ENCODE measurements at regions not wholly inside any gene's neighbourhood (a gene's known extent, or its start where the extent isn't known, plus 50 kb on each side); places are given as distances from the start of the nearest gene placed in this dataset.

DNA sequence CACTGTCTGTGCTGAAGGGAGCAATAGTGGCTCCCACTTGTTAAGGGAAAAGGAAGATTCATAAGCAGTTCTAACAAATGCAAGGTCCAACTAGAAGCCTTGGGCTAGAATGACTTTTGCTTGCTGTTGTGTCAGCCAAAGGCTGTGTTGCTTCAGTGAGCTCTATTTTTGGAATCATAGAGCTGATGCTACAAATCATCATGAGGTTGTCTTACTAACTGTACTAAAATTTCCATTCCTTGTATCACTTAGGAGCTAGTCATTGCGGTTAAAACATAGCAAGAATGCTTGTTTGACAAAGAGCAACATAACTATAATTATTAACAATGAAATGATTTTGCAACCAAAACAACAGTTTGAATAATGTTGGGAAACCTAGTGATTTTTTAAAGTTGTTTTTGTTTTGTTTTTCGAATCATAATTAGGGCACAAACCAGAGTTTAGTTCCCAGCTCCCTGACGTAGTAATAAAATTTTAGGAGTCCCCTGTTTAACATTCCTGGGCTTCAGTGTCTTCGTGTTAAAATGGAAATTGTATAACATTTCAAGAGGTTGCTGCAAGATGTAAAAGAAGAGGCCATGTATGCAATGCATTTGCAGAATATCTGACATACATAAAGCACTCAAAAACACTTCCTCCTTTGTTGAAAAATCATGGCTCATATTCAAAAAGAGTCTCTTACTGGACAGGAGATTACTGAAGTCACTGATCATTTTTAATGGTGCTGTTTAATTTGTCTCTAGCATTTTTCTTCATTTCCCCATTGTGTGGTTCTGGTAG is 183.4 kb downstream of the MACC1 start:
- intact Hi-C loops (cut with DNase I), result no loop called here
- peak overlapping the region; percentile 28 for H3K27ac ChIP-seq

DNA sequence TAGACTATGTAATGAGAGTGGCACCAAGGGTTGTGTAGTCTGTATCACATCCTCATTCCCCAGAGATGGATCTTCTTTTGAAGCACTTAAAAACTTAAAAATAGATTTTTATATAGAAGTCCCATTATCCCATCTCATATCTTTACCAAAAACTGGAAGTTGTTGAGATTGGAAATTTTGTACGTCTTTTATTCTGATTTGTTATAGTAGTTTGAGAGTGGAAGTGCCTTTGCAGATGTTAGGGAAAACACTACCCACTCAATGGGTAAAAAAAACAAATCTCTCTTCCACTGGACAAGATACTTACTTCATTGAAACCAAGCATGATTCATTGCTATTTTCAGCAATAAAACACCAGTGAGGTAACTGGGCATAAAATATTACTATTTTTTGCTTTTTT is 184.4 kb downstream of the MACC1 start:
- DNase-seq (ENCODE audit: extremely low spot score in 2 of 2), result no peak
- TF ChIP-seq POLR2AphosphoS5 (IDR thresholded peaks at IDR 0.05; ENCODE audit: insufficient read depth in 1 of 2, low read depth in 1 of 2), result no peak
- TF ChIP-seq, protein P1, sequence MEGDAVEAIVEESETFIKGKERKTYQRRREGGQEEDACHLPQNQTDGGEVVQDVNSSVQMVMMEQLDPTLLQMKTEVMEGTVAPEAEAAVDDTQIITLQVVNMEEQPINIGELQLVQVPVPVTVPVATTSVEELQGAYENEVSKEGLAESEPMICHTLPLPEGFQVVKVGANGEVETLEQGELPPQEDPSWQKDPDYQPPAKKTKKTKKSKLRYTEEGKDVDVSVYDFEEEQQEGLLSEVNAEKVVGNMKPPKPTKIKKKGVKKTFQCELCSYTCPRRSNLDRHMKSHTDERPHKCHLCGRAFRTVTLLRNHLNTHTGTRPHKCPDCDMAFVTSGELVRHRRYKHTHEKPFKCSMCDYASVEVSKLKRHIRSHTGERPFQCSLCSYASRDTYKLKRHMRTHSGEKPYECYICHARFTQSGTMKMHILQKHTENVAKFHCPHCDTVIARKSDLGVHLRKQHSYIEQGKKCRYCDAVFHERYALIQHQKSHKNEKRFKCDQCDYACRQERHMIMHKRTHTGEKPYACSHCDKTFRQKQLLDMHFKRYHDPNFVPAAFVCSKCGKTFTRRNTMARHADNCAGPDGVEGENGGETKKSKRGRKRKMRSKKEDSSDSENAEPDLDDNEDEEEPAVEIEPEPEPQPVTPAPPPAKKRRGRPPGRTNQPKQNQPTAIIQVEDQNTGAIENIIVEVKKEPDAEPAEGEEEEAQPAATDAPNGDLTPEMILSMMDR (IDR thresholded peaks at IDR 0.05), result no peak
- TF ChIP-seq POLR2A (IDR thresholded peaks at IDR 0.05), result no peak
- Histone ChIP-seq H3K4me3 (no peak overlapping the region), H3K9me3 (no peaks in the 10 kb centered on the region), H3K4me1 (no peaks in the 10 kb centered on the region), H3K27ac (no peak overlapping the region), H3K36me3 (no peaks in the 10 kb centered on the region), H3K27me3 (no peaks in the 10 kb centered on the region)
- intact Hi-C loops (cut with DNase I), result no loop called here

More for the DNA sequence above, 183.4 kb downstream of the MACC1 start:
- no peaks in the 10 kb centered on the region for H3K4me1 ChIP-seq
- H3K9me3 ChIP-seq, result no peaks in the 10 kb centered on the region
- no peak overlapping the region for H3K4me3 ChIP-seq
- TF ChIP-seq POLR2A (IDR thresholded peaks at IDR 0.05) (no peak), POLR2AphosphoS5 (IDR thresholded peaks at IDR 0.05; ENCODE audit: insufficient read depth in 1 of 2, low read depth in 1 of 2) (no peak)
- TF ChIP-seq, protein P1 (IDR thresholded peaks at IDR 0.05), result no peak
- DNase-seq (ENCODE audit: extremely low spot score in 2 of 2), result no peak
- no peaks in the 10 kb centered on the region for H3K36me3 ChIP-seq
- no peaks in the 10 kb centered on the region for H3K27me3 ChIP-seq

DNA sequence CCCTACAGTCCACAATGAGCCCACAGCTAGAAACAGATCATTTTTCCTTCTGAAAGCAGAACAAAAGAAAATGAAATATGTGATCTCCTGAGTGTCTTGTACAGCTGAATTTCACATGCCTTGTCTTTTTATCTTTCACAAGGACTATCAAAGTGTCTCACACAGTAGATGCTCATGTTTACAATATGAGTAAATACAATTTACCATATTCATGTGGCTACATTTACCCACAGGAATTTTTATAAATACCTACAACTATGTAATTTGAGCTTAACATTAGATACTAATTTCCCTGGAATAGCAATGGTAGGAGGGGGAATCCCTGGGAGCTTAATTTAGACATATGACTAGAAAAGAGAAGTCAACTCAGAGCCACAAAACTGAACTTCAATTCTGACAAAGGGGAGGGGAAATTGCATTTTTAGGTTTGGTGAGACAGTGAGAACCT is 186.2 kb downstream of the MACC1 start:
- Histone ChIP-seq H3K36me3 (no peaks in the 10 kb centered on the region), H3K9me3 (no peaks in the 10 kb centered on the region), H3K27ac (no peak overlapping the region), H3K4me1 (no peaks in the 10 kb centered on the region), H3K4me3 (no peak overlapping the region), H3K27me3 (no peaks in the 10 kb centered on the region)
- TF ChIP-seq, protein P1 (IDR thresholded peaks at IDR 0.05), result no peak
- no peak for TF ChIP-seq POLR2AphosphoS5 (IDR thresholded peaks at IDR 0.05; ENCODE audit: insufficient read depth in 1 of 2, low read depth in 1 of 2)
- intact Hi-C loops (cut with DNase I), result no loop called here
- DNase-seq (ENCODE audit: extremely low spot score in 2 of 2), result no peak

DNA sequence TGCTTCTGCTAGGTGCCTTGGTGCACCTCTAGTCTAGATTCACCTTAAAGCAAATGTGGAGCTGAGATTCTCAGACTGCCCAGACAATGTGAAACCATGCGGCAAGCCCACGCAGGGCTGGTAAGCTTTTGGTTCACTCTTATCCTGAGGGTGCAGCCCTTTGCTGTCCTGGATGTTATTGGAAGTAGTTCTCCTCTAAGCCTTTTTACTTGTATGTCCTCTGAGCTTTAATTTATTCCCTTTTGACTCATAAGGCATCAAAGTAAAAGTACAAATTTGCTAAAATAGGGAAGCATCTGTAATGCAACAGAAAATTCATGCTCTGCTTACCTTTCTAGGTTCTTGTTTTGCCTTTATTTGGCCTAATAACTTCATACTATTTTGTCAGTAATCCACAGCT is 186.8 kb downstream of the MACC1 start:
- H3K27ac ChIP-seq, result no peak overlapping the region
- DNase-seq (ENCODE audit: extremely low spot score in 2 of 2), result no peak
- intact Hi-C loops (cut with DNase I), result no loop called here
- no peaks in the 10 kb centered on the region for H3K4me1 ChIP-seq
- no peaks in the 10 kb centered on the region for H3K9me3 ChIP-seq
- H3K36me3 ChIP-seq, result no peaks in the 10 kb centered on the region
- H3K27me3 ChIP-seq, result no peaks in the 10 kb centered on the region
- H3K4me3 ChIP-seq, result no peak overlapping the region
- TF ChIP-seq POLR2AphosphoS5 (IDR thresholded peaks at IDR 0.05; ENCODE audit: insufficient read depth in 1 of 2, low read depth in 1 of 2), result no peak

DNA sequence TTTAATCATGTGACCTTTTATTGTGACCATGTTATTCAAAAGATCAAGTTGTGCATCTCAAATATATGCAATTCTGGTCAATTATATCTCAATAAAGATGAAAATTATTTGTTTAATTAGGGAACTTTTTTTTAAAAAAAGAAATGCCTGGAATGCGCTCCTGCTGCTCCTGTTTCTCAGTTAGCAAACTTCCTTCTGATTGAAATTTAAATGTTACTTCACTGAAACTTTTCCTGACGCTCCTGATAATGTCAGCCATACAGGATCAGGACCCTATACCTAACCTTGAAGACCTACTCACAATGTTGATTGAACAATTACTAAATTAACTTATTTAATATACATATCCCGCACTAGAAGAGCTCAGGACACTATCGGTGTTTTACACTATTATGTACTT is 190.4 kb downstream of the MACC1 start:
- H3K9me3 ChIP-seq, result no peaks in the 10 kb centered on the region
- intact Hi-C loops (cut with DNase I), result no loop called here
- H3K27ac ChIP-seq, result no peak overlapping the region
- H3K27me3 ChIP-seq, result no peaks in the 10 kb centered on the region
- TF ChIP-seq POLR2AphosphoS5 (IDR thresholded peaks at IDR 0.05; ENCODE audit: insufficient read depth in 1 of 2, low read depth in 1 of 2), result no peak
- TF ChIP-seq POLR2A (IDR thresholded peaks at IDR 0.05), result no peak
- TF ChIP-seq, protein P1 (IDR thresholded peaks at IDR 0.05), result no peak
- H3K4me1 ChIP-seq, result no peaks in the 10 kb centered on the region
- no peak overlapping the region for H3K4me3 ChIP-seq
- DNase-seq (ENCODE audit: extremely low spot score in 2 of 2), result no peak
- H3K36me3 ChIP-seq, result no peaks in the 10 kb centered on the region

Measured in vagina (tissue), 2 donors.